IPS-NIHi7 (cell line): ENCODE measurements at regions not wholly inside any gene's neighbourhood (a gene's known extent, or its start where the extent isn't known, plus 50 kb on each side); places are given as distances from the start of the nearest gene placed in this dataset.

Experiments
- DNase-seq: peaks from one replicate; pipeline ENCODE4 v3.0.0; 2012; ENCODE audit warnings: mixed read lengths; ENCODE audit errors: extremely low spot score

GRCh38 chr14:40909906-40910305 lies 696.8 kb upstream of the LRFN5 start:
- peak; percentile 48 for DNase-seq

- DNase-seq = no peak
These were observed 703.0 kb upstream of the LRFN5 start for GRCh38 chr14:40903709-40904108.

- no peak for DNase-seq
These were observed 707.2 kb upstream of the LRFN5 start for GRCh38 chr14:40899435-40899834.

GRCh38 chr14:40894846-40895245 lies 711.8 kb upstream of the LRFN5 start:
- DNase-seq = no peak

- no peak for DNase-seq
These were observed 717.5 kb upstream of the LRFN5 start for GRCh38 chr14:40889126-40889525.

- no peak for DNase-seq
These were observed 718.8 kb upstream of the LRFN5 start for GRCh38 chr14:40887912-40888311.

GRCh38 chr14:40870252-40870651 lies 736.4 kb upstream of the LRFN5 start:
- no peak for DNase-seq

- DNase-seq = no peak
These were observed 747.6 kb upstream of the LRFN5 start for GRCh38 chr14:40859055-40859454.

- DNase-seq = no peak
These were observed 751.3 kb upstream of the LRFN5 start for GRCh38 chr14:40855343-40855742.

GRCh38 chr14:40850191-40850590 lies 756.5 kb upstream of the LRFN5 start:
- no peak for DNase-seq

- no peak for DNase-seq
These were observed 759.2 kb upstream of the LRFN5 start for GRCh38 chr14:40847480-40847879.

- no peak for DNase-seq
These were observed 763.9 kb upstream of the LRFN5 start for GRCh38 chr14:40842816-40843215.

GRCh38 chr14:40841886-40842285 lies 764.8 kb upstream of the LRFN5 start:
- DNase-seq = no peak

- no peak for DNase-seq
These were observed 768.1 kb upstream of the LRFN5 start for GRCh38 chr14:40838601-40839000.

GRCh38 chr14:40806471-40806870 lies 800.2 kb upstream of the LRFN5 start:
- no peak for DNase-seq

- no peak for DNase-seq
These were observed 810.5 kb upstream of the LRFN5 start for GRCh38 chr14:40796168-40796567.

- DNase-seq = no peak
These were observed 821.8 kb upstream of the LRFN5 start for GRCh38 chr14:40784860-40785259.

GRCh38 chr14:40762685-40763084 lies 844.0 kb upstream of the LRFN5 start:
- DNase-seq = no peak

GRCh38 chr14:40762177-40762576 lies 844.5 kb upstream of the LRFN5 start:
- DNase-seq = no peak

GRCh38 chr14:40760704-40761103 lies 846.0 kb upstream of the LRFN5 start:
- no peak for DNase-seq

GRCh38 chr14:40758076-40758475 lies 848.6 kb upstream of the LRFN5 start:
- DNase-seq = no peak

GRCh38 chr14:40757376-40757950 lies 849.2 kb upstream of the LRFN5 start:
- DNase-seq = no peak

- no peak for DNase-seq
These were observed 873.5 kb upstream of the LRFN5 start for GRCh38 chr14:40733206-40733605.

GRCh38 chr14:40727107-40727506 lies 879.6 kb upstream of the LRFN5 start:
- no peak for DNase-seq
